Transverse colon (tissue), 3 donors: ENCODE measurements at regions not wholly inside any gene's neighbourhood (a gene's known extent, or its start where the extent isn't known, plus 50 kb on each side); places are given as distances from the start of the nearest gene placed in this dataset.
"Not testable (repeated sequence)": the region's sequence is repeated elsewhere in the genome, so short reads cannot be mapped to it uniquely, and the experiment has no call there.

Experiments
- POLR2A ChIP-seq: fragments of 450-650 bp; IDR thresholded peaks from one replicate; pipeline ENCODE4 v1.6.1; 2016; ENCODE audit warnings: antibody characterized with exemption, mild to moderate bottlenecking, moderate library complexity
- TF ChIP-seq, protein P1 (sequence below), 5 experiments: fragments of 200-600 bp in 3 of 5; fragments of 450-650 bp in 2 of 5; sonication (generic) in 3 of 5; IDR thresholded peaks; 1 replicate in 2 of 5; 2 replicates in 3 of 5; pipeline ENCODE4 v1.5.1; 2016 to 2017; ENCODE audit warnings: antibody characterized with exemption in 5 of 5, inconsistent platforms in 3 of 5, mild to moderate bottlenecking in 2 of 5, moderate library complexity in 1 of 5

DNA sequence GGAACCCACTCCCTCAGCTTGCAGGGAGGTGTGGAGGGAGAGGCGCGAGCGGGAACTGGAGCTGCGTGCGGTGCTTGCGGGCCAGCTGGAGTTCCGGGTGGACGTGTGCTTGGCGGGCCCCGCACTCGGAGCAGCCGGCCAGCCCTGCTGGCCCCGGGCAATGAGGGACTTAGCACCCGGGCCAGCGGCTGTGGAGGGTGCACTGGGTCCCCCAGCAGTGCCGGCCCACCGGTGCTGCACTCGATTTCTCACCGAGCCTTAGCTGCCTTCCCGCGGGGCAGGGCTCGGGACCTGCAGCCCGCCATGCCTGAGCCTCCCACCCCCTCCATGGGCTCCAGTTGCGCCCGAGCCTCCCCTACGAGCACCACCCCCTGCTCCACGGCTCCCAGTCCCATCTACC lies 77.5 kb downstream of the TFAP2A start:
- TF ChIP-seq, protein P1, sequence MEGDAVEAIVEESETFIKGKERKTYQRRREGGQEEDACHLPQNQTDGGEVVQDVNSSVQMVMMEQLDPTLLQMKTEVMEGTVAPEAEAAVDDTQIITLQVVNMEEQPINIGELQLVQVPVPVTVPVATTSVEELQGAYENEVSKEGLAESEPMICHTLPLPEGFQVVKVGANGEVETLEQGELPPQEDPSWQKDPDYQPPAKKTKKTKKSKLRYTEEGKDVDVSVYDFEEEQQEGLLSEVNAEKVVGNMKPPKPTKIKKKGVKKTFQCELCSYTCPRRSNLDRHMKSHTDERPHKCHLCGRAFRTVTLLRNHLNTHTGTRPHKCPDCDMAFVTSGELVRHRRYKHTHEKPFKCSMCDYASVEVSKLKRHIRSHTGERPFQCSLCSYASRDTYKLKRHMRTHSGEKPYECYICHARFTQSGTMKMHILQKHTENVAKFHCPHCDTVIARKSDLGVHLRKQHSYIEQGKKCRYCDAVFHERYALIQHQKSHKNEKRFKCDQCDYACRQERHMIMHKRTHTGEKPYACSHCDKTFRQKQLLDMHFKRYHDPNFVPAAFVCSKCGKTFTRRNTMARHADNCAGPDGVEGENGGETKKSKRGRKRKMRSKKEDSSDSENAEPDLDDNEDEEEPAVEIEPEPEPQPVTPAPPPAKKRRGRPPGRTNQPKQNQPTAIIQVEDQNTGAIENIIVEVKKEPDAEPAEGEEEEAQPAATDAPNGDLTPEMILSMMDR (IDR thresholded peaks at IDR 0.05), result not testable (repeated sequence)
- TF ChIP-seq POLR2A, result not testable (repeated sequence)
